Cardiac muscle cell (in vitro differentiated cells and primary cell): ENCODE measurements at regions not wholly inside any gene's neighbourhood (a gene's known extent, or its start where the extent isn't known, plus 50 kb on each side); places are given as distances from the start of the nearest gene placed in this dataset.

ENCODE experiments used
- DNase-seq, 2 donors: peaks; one replicate each; pipeline versions ENCODE4 v3.0.0 to v3.0.0-alpha.2; 2010 to 2017; ENCODE audit warnings: low read depth in 1 of 2, low spot score in 1 of 2
- H3K27ac ChIP-seq: fragments of 200-600 bp; sonication (generic); 2 replicates; pipeline ENCODE4 v1.5.1; 2016
- H3K27me3 ChIP-seq: fragments of 200-600 bp; sonication (generic); 2 replicates; pipeline ENCODE4 v1.6.0; 2016; ENCODE audit warnings: control low read depth
- H3K36me3 ChIP-seq: fragments of 200-600 bp; sonication (generic); 2 replicates; pipeline ENCODE4 v1.5.1; 2016; ENCODE audit warnings: control low read depth
- H3K4me1 ChIP-seq: fragments of 200-600 bp; sonication (generic); 2 replicates; pipeline ENCODE4 v1.8.1; 2017; ENCODE audit warnings: low read depth, mild to moderate bottlenecking, mixed run types
- H3K4me3 ChIP-seq: fragments of 200-600 bp; sonication (generic); 2 replicates; pipeline ENCODE4 v1.5.1; 2016; ENCODE audit warnings: mild to moderate bottlenecking
- H3K9me3 ChIP-seq: fragments of 200-600 bp; sonication (generic); 2 replicates; pipeline ENCODE4 v1.5.1; 2017; ENCODE audit warnings: low read depth, mild to moderate bottlenecking, control low read depth
- CTCF ChIP-seq: IDR thresholded peaks from 2 replicates; pipeline ENCODE4 v1.5.1; 2012; ENCODE audit warnings: low read depth, mild to moderate bottlenecking, low read length

GRCh38 chr13:71278512-71278911 lies 588.5 kb downstream of the DACH1 start:
- no peaks in the 10 kb centered on the region for H3K36me3 ChIP-seq
- no peak overlapping the region for H3K27ac ChIP-seq
- no peaks in the 10 kb centered on the region for H3K27me3 ChIP-seq
- no peaks in the 10 kb centered on the region for H3K9me3 ChIP-seq
- no peak for DNase-seq
- TF ChIP-seq CTCF: no peak
- no peak overlapping the region for H3K4me3 ChIP-seq
- no peaks in the 10 kb centered on the region for H3K4me1 ChIP-seq

- no peaks in the 10 kb centered on the region for H3K27me3 ChIP-seq
- no peaks in the 10 kb centered on the region for H3K4me1 ChIP-seq
- no peak overlapping the region for H3K27ac ChIP-seq
- H3K4me3 ChIP-seq: no peak overlapping the region
- no peak for DNase-seq
- H3K36me3 ChIP-seq: no peaks in the 10 kb centered on the region
- no peak for TF ChIP-seq CTCF
- no peaks in the 10 kb centered on the region for H3K9me3 ChIP-seq
Measured at GRCh38 chr13:71274923-71275608, 591.9 kb downstream of the DACH1 start.

GRCh38 chr13:71261256-71261655 lies 605.7 kb downstream of the DACH1 start:
- Histone ChIP-seq H3K4me1 (no peaks in the 10 kb centered on the region), H3K36me3 (no peaks in the 10 kb centered on the region), H3K27ac (no peak overlapping the region), H3K4me3 (no peak overlapping the region), H3K9me3 (no peaks in the 10 kb centered on the region), H3K27me3 (no peaks in the 10 kb centered on the region)
- DNase-seq: no peak
- no peak for TF ChIP-seq CTCF

GRCh38 chr13:71260246-71260645 lies 606.8 kb downstream of the DACH1 start:
- H3K4me3 ChIP-seq: no peak overlapping the region
- H3K27ac ChIP-seq: no peak overlapping the region
- no peaks in the 10 kb centered on the region for H3K9me3 ChIP-seq
- TF ChIP-seq CTCF: no peak
- DNase-seq: no peak
- H3K27me3 ChIP-seq: no peaks in the 10 kb centered on the region
- H3K36me3 ChIP-seq: no peaks in the 10 kb centered on the region
- no peaks in the 10 kb centered on the region for H3K4me1 ChIP-seq

- Histone ChIP-seq H3K9me3 (no peaks in the 10 kb centered on the region), H3K4me3 (no peak overlapping the region), H3K36me3 (no peaks in the 10 kb centered on the region), H3K4me1 (no peaks in the 10 kb centered on the region), H3K27ac (no peak overlapping the region), H3K27me3 (no peaks in the 10 kb centered on the region)
- TF ChIP-seq CTCF: no peak
- no peak for DNase-seq
Measured at GRCh38 chr13:71255633-71256032, 611.4 kb downstream of the DACH1 start.

- DNase-seq: no peak
- no peak overlapping the region for H3K27ac ChIP-seq
- TF ChIP-seq CTCF: no peak
- no peaks in the 10 kb centered on the region for H3K36me3 ChIP-seq
- H3K27me3 ChIP-seq: no peaks in the 10 kb centered on the region
- no peaks in the 10 kb centered on the region for H3K4me1 ChIP-seq
- no peak overlapping the region for H3K4me3 ChIP-seq
- H3K9me3 ChIP-seq: no peaks in the 10 kb centered on the region
Measured at GRCh38 chr13:71254384-71254783, 612.6 kb downstream of the DACH1 start.
